ENCODE measurements at regions not wholly inside any gene's neighbourhood (a gene's known extent, or its start where the extent isn't known, plus 50 kb on each side); places are given as distances from the start of the nearest gene placed in this dataset.
"Not testable (repeated sequence)": the region's sequence is repeated elsewhere in the genome, so short reads cannot be mapped to it uniquely, and the experiment has no call there.

- not testable (repeated sequence) for H3K4me3 Mint-ChIP-seq; H3K27ac Mint-ChIP-seq; ATAC-seq (ENCODE audit: low read depth in 2 of 2); H3K9me3 Mint-ChIP-seq; DNase-seq; H3K36me3 Mint-ChIP-seq; H3K4me1 Mint-ChIP-seq
- H3K27me3 Mint-ChIP-seq, result peaks cover 0 to 13% (median 0%) of the 10 kb centered on the region in 3 donors
Measured at GRCh38 chrX:40788698-40789097, 53.4 kb upstream of the MED14 start.

- no peak for ATAC-seq (ENCODE audit: low read depth in 2 of 2)
Measured at GRCh38 chrX:40792433-40792832, 57.1 kb upstream of the MED14 start.

GRCh38 chrX:40794829-40795130 lies 59.4 kb upstream of the MED14 start:
- Mint-ChIP-seq H3K4me1 (peaks cover 5 to 12% (median 5%) of the 10 kb centered on the region in 3 donors), H3K27me3 (peaks cover 0 to 53% (median 0%) of the 10 kb centered on the region in 3 donors)
- ATAC-seq (ENCODE audit: low read depth in 2 of 2); H3K36me3 Mint-ChIP-seq; H3K27ac Mint-ChIP-seq; H3K9me3 Mint-ChIP-seq; DNase-seq; H3K4me3 Mint-ChIP-seq: not testable (repeated sequence)

More at GRCh38 chrX:40792433-40792832, 57.1 kb upstream of the MED14 start:
- Mint-ChIP-seq H3K27ac (no peak overlapping the region), H3K36me3 (no peaks in the 10 kb centered on the region), H3K4me3 (no peak overlapping the region), H3K9me3 (peaks cover 0 to 6% (median 1%) of the 10 kb centered on the region in 7 donors), H3K27me3 (peaks cover 0 to 39% (median 0%) of the 10 kb centered on the region in 3 donors), H3K4me1 (peaks cover 5 to 12% (median 5%) of the 10 kb centered on the region in 3 donors)
- DNase-seq, result no peak

GRCh38 chrX:40799745-40800144 lies 64.4 kb upstream of the MED14 start:
- not testable (repeated sequence) for DNase-seq; H3K27ac Mint-ChIP-seq; H3K4me3 Mint-ChIP-seq; H3K4me1 Mint-ChIP-seq; H3K36me3 Mint-ChIP-seq; H3K9me3 Mint-ChIP-seq; ATAC-seq (ENCODE audit: low read depth in 2 of 2)
- peaks cover 0 to 42% (median 0%) of the 10 kb centered on the region in 3 donors for H3K27me3 Mint-ChIP-seq

GRCh38 chrX:40805404-40805803 lies 70.1 kb upstream of the MED14 start:
- Mint-ChIP-seq H3K27ac (no peak overlapping the region), H3K27me3 (peaks cover 0 to 29% (median 0%) of the 10 kb centered on the region in 3 donors), H3K4me3 (no peak overlapping the region), H3K9me3 (no peaks in the 10 kb centered on the region), H3K4me1 (no peaks in the 10 kb centered on the region), H3K36me3 (no peaks in the 10 kb centered on the region)
- DNase-seq (no peak), ATAC-seq (ENCODE audit: low read depth in 2 of 2) (no peak)

GRCh38 chrX:40806513-40807220 lies 71.3 kb upstream of the MED14 start:
- Mint-ChIP-seq H3K27me3 (peaks cover 0 to 29% (median 0%) of the 10 kb centered on the region in 3 donors), H3K36me3 (no peaks in the 10 kb centered on the region), H3K9me3 (no peaks in the 10 kb centered on the region), H3K4me1 (no peaks in the 10 kb centered on the region), H3K4me3 (no peak overlapping the region), H3K27ac (no peak overlapping the region)
- ATAC-seq (ENCODE audit: low read depth in 2 of 2) (no peak), DNase-seq (no peak)

- no peak for ATAC-seq (ENCODE audit: low read depth in 2 of 2)
- Mint-ChIP-seq H3K4me1 (no peaks in the 10 kb centered on the region), H3K4me3 (no peak overlapping the region), H3K27ac (no peak overlapping the region), H3K36me3 (no peaks in the 10 kb centered on the region), H3K27me3 (peaks cover 0 to 29% (median 0%) of the 10 kb centered on the region in 3 donors), H3K9me3 (no peaks in the 10 kb centered on the region)
- DNase-seq, result no peak
Measured at GRCh38 chrX:40807384-40807783, 72.0 kb upstream of the MED14 start.

GRCh38 chrX:40808203-40808602 lies 72.9 kb upstream of the MED14 start:
- ATAC-seq (ENCODE audit: low read depth in 2 of 2) (no peak), DNase-seq (no peak)
- no peaks in the 10 kb centered on the region for H3K36me3 Mint-ChIP-seq
- no peaks in the 10 kb centered on the region for H3K4me1 Mint-ChIP-seq
- H3K9me3 Mint-ChIP-seq, result no peaks in the 10 kb centered on the region
- no peak overlapping the region for H3K27ac Mint-ChIP-seq
- no peak overlapping the region for H3K4me3 Mint-ChIP-seq
- peaks cover 0 to 29% (median 0%) of the 10 kb centered on the region in 3 donors for H3K27me3 Mint-ChIP-seq

- ATAC-seq (ENCODE audit: low read depth in 2 of 2) (no peak), DNase-seq (no peak)
- H3K4me1 Mint-ChIP-seq, result no peaks in the 10 kb centered on the region
- no peak overlapping the region for H3K4me3 Mint-ChIP-seq
- H3K9me3 Mint-ChIP-seq, result peaks cover 0 to 7% (median 0%) of the 10 kb centered on the region in 7 donors
- no peaks in the 10 kb centered on the region for H3K36me3 Mint-ChIP-seq
- peaks cover 0 to 29% (median 0%) of the 10 kb centered on the region in 3 donors for H3K27me3 Mint-ChIP-seq
- H3K27ac Mint-ChIP-seq, result no peak overlapping the region
Measured at GRCh38 chrX:40809210-40809609, 73.9 kb upstream of the MED14 start.

GRCh38 chrX:40815045-40815444 lies 79.7 kb upstream of the MED14 start:
- not testable (repeated sequence) for H3K4me1 Mint-ChIP-seq; H3K36me3 Mint-ChIP-seq; H3K4me3 Mint-ChIP-seq; H3K27ac Mint-ChIP-seq; ATAC-seq (ENCODE audit: low read depth in 2 of 2); DNase-seq; H3K27me3 Mint-ChIP-seq
- H3K9me3 Mint-ChIP-seq, result peaks cover 0 to 25% (median 3%) of the 10 kb centered on the region in 7 donors

GRCh38 chrX:40816906-40817305 lies 81.6 kb upstream of the MED14 start:
- ATAC-seq (ENCODE audit: low read depth in 2 of 2) (no peak), DNase-seq (no peak)
- Mint-ChIP-seq H3K27ac (peak overlapping the region in 1 of 6 donors; percentile 37), H3K36me3 (no peaks in the 10 kb centered on the region), H3K4me3 (peak overlapping the region in 1 of 8 donors; percentile 4), H3K27me3 (no peaks in the 10 kb centered on the region), H3K4me1 (no peaks in the 10 kb centered on the region), H3K9me3 (peaks cover 0 to 25% (median 3%) of the 10 kb centered on the region in 7 donors)

GRCh38 chrX:40818236-40818635 lies 82.9 kb upstream of the MED14 start:
- ATAC-seq (ENCODE audit: low read depth in 2 of 2) (no peak), DNase-seq (no peak)
- Mint-ChIP-seq H3K36me3 (peaks cover 0 to 4% of the 10 kb centered on the region in 2 donors), H3K27me3 (no peaks in the 10 kb centered on the region), H3K4me3 (no peak overlapping the region), H3K27ac (no peak overlapping the region), H3K4me1 (no peaks in the 10 kb centered on the region), H3K9me3 (peaks cover 0 to 29% (median 10%) of the 10 kb centered on the region in 7 donors)

- H3K36me3 Mint-ChIP-seq, result peaks cover 9 to 10% of the 10 kb centered on the region in 2 donors
- H3K27me3 Mint-ChIP-seq, result no peaks in the 10 kb centered on the region
- H3K27ac Mint-ChIP-seq, result no peak overlapping the region
- no peaks in the 10 kb centered on the region for H3K4me1 Mint-ChIP-seq
- no peak for DNase-seq
- ATAC-seq (ENCODE audit: low read depth in 2 of 2), result no peak
- no peak overlapping the region for H3K4me3 Mint-ChIP-seq
- peaks cover 4 to 29% (median 21%) of the 10 kb centered on the region in 7 donors for H3K9me3 Mint-ChIP-seq
Measured at GRCh38 chrX:40821780-40822179, 86.4 kb upstream of the MED14 start.

GRCh38 chrX:40827331-40827730 lies 92.0 kb upstream of the MED14 start:
- DNase-seq (no peak), ATAC-seq (ENCODE audit: low read depth in 2 of 2) (no peak)
- no peak overlapping the region for H3K4me3 Mint-ChIP-seq
- peaks cover 9 to 10% of the 10 kb centered on the region in 2 donors for H3K36me3 Mint-ChIP-seq
- H3K4me1 Mint-ChIP-seq, result no peaks in the 10 kb centered on the region
- peaks cover 0 to 4% (median 0%) of the 10 kb centered on the region in 3 donors for H3K27me3 Mint-ChIP-seq
- no peak overlapping the region for H3K27ac Mint-ChIP-seq
- H3K9me3 Mint-ChIP-seq, result peaks cover 4 to 26% (median 19%) of the 10 kb centered on the region in 7 donors
